ENCODE measurements at regions not wholly inside any gene's neighbourhood (a gene's known extent, or its start where the extent isn't known, plus 50 kb on each side); places are given as distances from the start of the nearest gene placed in this dataset.
"Not testable (repeated sequence)": the region's sequence is repeated elsewhere in the genome, so short reads cannot be mapped to it uniquely, and the experiment has no call there.

- no peaks in the 10 kb centered on the region for H3K27me3 ChIP-seq (ENCODE audit: low read depth)
- H3K9me3 ChIP-seq: peaks cover 5% of the 10 kb centered on the region
- no peaks in the 10 kb centered on the region for H3K36me3 ChIP-seq
- H3K4me3 ChIP-seq: no peak overlapping the region
- H3K4me1 ChIP-seq: no peaks in the 10 kb centered on the region
- ATAC-seq (peak in 1 of 2 donors; percentile 46), DNase-seq (no peak)
- no peak for TF ChIP-seq CTCF (IDR thresholded peaks at IDR 0.05)
- intact Hi-C loops (cut with DNase I): no loop called here
- H3K27ac ChIP-seq: no peak overlapping the region
These were observed 200.0 kb upstream of the CBLB start for GRCh38 chr3:106068795-106069194.

DNA sequence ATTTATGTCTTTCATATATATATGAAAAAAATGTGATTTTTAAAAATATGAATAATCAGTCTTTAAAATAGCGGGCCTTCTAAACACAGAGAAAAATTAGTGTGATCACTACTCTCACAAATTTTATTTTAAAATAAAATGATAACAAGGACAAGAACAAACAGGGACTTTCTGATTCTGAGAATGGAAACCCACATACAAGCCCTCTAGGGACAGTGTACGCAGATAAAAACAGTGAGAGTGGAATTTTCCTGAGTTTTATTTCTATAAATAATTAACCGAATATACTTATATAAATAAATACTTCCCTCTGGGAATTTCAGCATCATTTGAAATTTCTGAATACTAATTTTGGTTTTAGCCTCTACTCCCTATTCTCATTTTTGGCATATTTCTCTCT, 201.4 kb upstream of the CBLB start:
- no peak for DNase-seq
- intact Hi-C loops (cut with DNase I): no loop called here
- no peak for TF ChIP-seq CTCF (IDR thresholded peaks at IDR 0.05)
- no peak for ATAC-seq
- Histone ChIP-seq H3K4me1 (no peaks in the 10 kb centered on the region), H3K27me3 (ENCODE audit: low read depth) (no peaks in the 10 kb centered on the region), H3K4me3 (no peak overlapping the region), H3K36me3 (no peaks in the 10 kb centered on the region), H3K9me3 (no peaks in the 10 kb centered on the region), H3K27ac (no peak overlapping the region)

DNA sequence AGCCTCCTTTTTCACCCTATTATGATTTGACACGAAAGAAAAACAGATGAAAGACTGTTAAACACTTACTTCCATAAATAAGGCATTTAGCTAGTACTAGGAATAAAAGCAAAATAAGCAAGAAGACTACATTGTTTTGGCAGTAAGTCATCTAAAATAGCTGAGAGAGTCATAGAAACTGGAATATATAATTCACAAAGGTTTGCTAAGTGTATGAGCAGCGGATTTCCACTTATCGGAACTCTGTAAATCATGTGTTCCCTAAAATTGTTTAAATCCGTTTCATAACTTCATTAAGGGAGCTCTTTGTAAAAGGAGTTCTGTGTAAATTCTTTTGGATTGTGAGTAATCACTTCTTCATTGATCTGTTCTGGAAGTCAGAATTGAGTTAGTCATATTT, 202.5 kb upstream of the CBLB start:
- ATAC-seq (no peak), DNase-seq (no peak)
- intact Hi-C loops (cut with DNase I): no loop called here
- Histone ChIP-seq H3K27me3 (ENCODE audit: low read depth) (no peaks in the 10 kb centered on the region), H3K36me3 (no peaks in the 10 kb centered on the region), H3K4me3 (no peak overlapping the region), H3K27ac (no peak overlapping the region), H3K4me1 (no peaks in the 10 kb centered on the region), H3K9me3 (no peaks in the 10 kb centered on the region)
- TF ChIP-seq CTCF (IDR thresholded peaks at IDR 0.05): no peak

DNA sequence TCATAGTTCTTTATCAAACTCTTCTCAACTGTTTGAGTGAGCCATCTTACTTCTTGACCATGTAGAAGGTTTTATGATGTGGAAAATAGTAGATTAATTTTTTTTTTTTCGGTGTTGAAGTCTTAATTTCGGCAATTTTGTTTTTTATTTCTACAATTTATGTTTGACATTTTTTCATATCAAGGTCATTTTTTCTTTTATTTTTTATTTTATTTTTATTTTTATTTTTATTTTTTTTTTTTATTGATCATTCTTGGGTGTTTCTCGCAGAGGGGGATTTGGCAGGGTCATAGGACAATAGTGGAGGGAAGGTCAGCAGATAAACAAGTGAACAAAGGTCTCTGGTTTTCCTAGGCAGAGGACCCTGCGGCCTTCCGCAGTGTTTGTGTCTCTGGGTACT, 203.8 kb upstream of the CBLB start:
- intact Hi-C loops (cut with DNase I); H3K27ac ChIP-seq; H3K9me3 ChIP-seq; H3K27me3 ChIP-seq (ENCODE audit: low read depth); H3K36me3 ChIP-seq; DNase-seq; H3K4me3 ChIP-seq; H3K4me1 ChIP-seq; ATAC-seq: not testable (repeated sequence)

DNA sequence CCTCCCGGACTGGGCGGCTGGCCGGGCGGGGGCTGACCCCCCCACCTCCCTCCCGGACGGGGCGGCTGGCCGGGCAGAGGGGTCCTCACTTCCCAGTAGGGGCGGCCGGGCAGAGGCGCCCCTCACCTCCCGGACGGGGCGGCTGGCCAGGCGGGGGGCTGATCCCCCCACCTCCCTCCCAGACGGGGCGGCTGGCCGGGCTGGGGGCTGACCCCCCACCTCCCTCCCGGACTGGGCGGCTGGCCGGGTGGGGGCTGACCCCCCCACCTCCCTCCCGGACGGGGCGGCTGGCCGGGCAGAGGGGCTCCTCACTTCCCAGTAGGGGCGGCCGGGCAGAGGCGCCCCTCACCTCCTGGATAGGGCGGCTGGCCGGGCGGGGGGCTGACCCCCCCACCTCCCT, 205.0 kb upstream of the CBLB start:
- ATAC-seq; H3K36me3 ChIP-seq; H3K27ac ChIP-seq; DNase-seq; H3K9me3 ChIP-seq; H3K27me3 ChIP-seq (ENCODE audit: low read depth); H3K4me1 ChIP-seq; intact Hi-C loops (cut with DNase I); H3K4me3 ChIP-seq: not testable (repeated sequence)

- H3K27ac ChIP-seq; H3K27me3 ChIP-seq (ENCODE audit: low read depth); H3K36me3 ChIP-seq; H3K4me3 ChIP-seq; intact Hi-C loops (cut with DNase I); DNase-seq; H3K9me3 ChIP-seq; ATAC-seq; H3K4me1 ChIP-seq: not testable (repeated sequence)
These were observed 206.9 kb upstream of the CBLB start for GRCh38 chr3:106075731-106076130.

GRCh38 chr3:106078635-106079034, 209.8 kb upstream of the CBLB start:
- no peaks in the 10 kb centered on the region for H3K36me3 ChIP-seq
- no peak for ATAC-seq

More at GRCh38 chr3:106078635-106079034, 209.8 kb upstream of the CBLB start:
- Histone ChIP-seq H3K4me3 (no peak overlapping the region), H3K9me3 (no peaks in the 10 kb centered on the region), H3K4me1 (no peaks in the 10 kb centered on the region), H3K27ac (no peak overlapping the region), H3K27me3 (ENCODE audit: low read depth) (no peaks in the 10 kb centered on the region)
- intact Hi-C loops (cut with DNase I): no loop called here
- TF ChIP-seq CTCF (IDR thresholded peaks at IDR 0.05): no peak
- DNase-seq: no peak

Data from lower lobe of right lung (tissue), 2 donors.